Breast epithelium (tissue), 3 donors: ENCODE measurements at regions not wholly inside any gene's neighbourhood (a gene's known extent, or its start where the extent isn't known, plus 50 kb on each side); places are given as distances from the start of the nearest gene placed in this dataset.

Experiments
- CTCF ChIP-seq, 3 donors: fragments of 450-650 bp; IDR thresholded peaks; one replicate each; pipeline ENCODE4 v1.5.1; 2016 to 2017; ENCODE audit warnings: antibody characterized with exemption in 3 of 3, mild to moderate bottlenecking in 3 of 3, moderate library complexity in 3 of 3
- POLR2A ChIP-seq: fragments of 450-650 bp; IDR thresholded peaks from one replicate; pipeline ENCODE4 v1.6.1; 2016; ENCODE audit warnings: antibody characterized with exemption, mild to moderate bottlenecking, moderate library complexity

- no peak for TF ChIP-seq CTCF (IDR thresholded peaks at IDR 0.05)
- no peak for TF ChIP-seq POLR2A
These were observed 315.2 kb upstream of the PPP2R3A start for GRCh38 chr3:135650309-135650708.
